ENCODE measurements at regions not wholly inside any gene's neighbourhood (a gene's known extent, or its start where the extent isn't known, plus 50 kb on each side); places are given as distances from the start of the nearest gene placed in this dataset.

GRCh38 chr7:81492240-81492639 is 277.6 kb downstream of the HGF start:
- TF ChIP-seq FOXA1 (IDR thresholded peaks at IDR 0.05) = no peak
- TF ChIP-seq BHLHE40 (IDR thresholded peaks at IDR 0.05; ENCODE audit: borderline replicate concordance) = no peak

Measured in HEK293T (cell line).